GM21529 (cell line): ENCODE measurements at regions not wholly inside any gene's neighbourhood (a gene's known extent, or its start where the extent isn't known, plus 50 kb on each side); places are given as distances from the start of the nearest gene placed in this dataset.
A peak's percentile ranks its signal among the peaks of the same experiment; 100 is the strongest.
"Not testable (repeated sequence)": the region's sequence is repeated elsewhere in the genome, so short reads cannot be mapped to it uniquely, and the experiment has no call there.

Experiments used
- ATAC-seq: cut with Tn5 transposase; IDR thresholded peaks from one replicate; pipeline ENCODE4 v1.9.1; 2021; ENCODE audit not compliant: unreplicated experiment

DNA sequence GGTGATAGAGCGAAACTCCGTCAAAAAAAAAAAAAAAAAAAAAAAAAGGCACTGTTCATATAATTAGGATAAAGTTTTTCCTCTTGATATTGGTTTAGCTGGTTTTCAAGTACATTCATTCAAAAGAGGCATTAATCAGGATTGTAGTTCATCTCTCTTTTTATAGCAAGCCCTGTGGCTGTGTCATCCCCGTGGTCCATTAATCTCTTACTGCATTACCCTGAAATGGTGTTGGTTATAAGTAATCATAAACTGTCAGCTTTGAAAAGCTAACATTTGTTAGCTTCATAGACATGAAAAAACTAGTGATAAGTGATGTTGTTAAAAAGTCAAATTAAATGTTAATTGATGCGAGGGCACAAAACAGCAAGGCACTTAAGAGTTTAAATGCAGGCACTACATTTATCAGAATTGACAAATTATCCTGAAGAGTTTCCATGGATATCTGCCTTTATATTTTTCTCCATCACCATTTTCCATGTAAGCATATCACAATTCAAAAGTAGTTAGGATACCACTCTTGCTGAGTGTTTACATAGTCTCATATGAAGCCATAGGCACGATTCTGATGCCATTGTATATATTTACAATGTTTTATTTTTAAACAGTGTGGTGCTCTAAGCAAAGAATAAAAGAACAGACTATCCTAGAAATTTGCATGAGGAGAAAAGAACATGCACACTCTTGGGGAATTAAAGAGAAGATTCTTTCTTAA is 193.1 kb downstream of the OTOL1 start:
- no peak for ATAC-seq

GRCh38 chr3:161690299-161690620 is 193.7 kb downstream of the OTOL1 start:
- no peak for ATAC-seq

- no peak for ATAC-seq
Observed at GRCh38 chr3:161691677-161692076, 195.1 kb downstream of the OTOL1 start.

DNA sequence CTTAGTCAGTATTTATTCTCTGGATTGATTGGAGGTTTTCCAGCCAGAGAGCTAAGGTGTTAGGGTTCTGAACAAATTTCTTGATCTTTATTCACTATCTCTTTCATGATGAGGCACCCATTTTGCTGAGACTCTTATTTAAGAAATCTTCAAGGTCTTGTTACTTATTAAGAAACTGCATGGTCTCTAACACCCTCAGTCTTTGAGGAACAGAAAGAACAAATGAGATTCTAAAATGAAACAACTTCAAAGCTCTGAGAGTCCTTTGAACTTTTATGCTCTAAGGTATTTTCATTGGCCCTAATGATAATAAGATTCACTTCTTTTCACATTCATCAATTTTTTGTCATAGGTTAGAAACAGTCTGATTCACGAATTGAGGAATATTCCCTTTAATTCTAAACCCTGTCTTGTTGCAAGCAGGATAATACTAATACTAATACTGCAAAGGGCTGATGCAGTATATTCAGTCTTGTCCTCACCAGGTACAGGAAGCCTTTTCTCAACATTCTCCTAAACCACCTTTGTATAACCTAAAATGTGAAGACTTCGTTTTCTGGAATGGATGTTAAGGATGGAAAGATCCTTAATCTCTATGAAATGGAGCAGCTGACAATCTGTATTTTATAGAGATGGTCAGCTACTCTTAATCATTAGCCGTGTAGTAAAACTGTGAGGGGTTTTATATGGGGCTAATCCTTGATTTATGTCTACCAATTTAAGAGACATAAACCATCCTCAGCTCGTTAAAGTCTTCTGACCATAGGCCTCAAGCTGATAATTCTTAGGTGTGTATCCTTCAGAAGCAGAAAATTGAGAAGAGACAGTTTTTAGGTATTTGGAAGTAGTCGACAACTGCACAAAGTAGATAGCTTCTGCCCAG is 198.3 kb downstream of the OTOL1 start:
- ATAC-seq: no peak

GRCh38 chr3:161695811-161696210 is 199.2 kb downstream of the OTOL1 start:
- no peak for ATAC-seq

DNA sequence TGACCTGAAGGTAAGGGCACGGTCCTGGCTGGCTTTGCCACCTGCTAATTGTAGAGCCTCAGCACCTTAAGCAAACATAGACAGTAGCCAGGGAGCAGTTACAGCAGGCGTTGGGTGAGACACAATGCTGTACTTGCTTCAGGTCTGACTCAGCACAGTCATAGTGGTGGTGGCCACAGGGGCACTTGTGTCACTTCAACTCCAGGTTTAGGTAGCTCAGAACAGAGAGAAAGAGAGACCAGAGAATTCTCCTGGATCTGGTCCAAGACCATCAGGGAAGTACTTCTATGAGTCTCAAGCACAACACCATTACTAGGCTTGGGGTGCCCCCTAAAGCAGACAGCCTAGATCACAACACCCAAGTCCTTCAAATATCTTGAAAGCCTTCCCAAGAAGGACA is 204.4 kb downstream of the OTOL1 start:
- ATAC-seq: no peak

GRCh38 chr3:161707253-161707652 is 210.6 kb downstream of the OTOL1 start:
- ATAC-seq: not testable (repeated sequence)

DNA sequence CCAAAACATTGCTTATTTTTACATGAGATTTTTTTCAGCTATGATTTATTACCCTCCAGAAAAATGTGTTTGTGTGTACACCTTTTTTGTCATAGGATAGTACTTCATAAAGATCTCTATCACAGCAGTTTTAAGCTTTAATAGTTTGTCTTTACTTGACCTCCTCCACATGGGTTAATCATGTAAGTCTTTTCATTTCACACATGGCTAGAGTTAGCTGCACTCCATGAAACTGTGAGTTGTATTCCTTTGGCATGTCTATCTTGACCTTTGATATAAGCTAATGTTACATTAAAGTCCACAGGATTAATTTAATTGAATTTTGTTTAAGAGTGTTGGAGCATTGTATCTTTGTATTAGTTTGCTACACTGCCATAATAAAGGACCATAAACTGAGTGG is 217.1 kb downstream of the OTOL1 start:
- ATAC-seq: no peak

- ATAC-seq: no peak
Observed at GRCh38 chr3:161731968-161732367, 235.4 kb downstream of the OTOL1 start.

DNA sequence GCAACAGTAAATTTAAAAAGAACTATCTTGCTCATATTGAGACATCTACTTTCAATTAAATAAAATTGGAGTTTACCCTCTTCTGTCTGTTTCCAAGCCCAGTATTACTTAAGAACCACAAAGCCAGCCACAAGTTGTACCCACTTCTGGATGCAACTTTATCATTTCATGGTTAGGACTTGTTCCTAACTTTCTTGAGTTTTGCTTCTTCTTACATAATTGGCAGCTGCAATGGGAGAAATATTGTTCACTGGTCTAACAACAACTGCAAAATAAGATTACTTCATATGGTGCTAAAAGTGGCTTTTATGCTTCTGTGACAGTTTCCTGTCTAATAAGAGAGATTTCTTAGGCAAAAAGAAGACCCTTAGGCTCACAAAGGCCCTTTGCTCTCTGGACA is 240.6 kb downstream of the OTOL1 start:
- no peak for ATAC-seq

- no peak for ATAC-seq
Observed at GRCh38 chr3:161740421-161740820, 243.8 kb downstream of the OTOL1 start.

- ATAC-seq: no peak
Observed at GRCh38 chr3:161744366-161744765, 247.8 kb downstream of the OTOL1 start.

DNA sequence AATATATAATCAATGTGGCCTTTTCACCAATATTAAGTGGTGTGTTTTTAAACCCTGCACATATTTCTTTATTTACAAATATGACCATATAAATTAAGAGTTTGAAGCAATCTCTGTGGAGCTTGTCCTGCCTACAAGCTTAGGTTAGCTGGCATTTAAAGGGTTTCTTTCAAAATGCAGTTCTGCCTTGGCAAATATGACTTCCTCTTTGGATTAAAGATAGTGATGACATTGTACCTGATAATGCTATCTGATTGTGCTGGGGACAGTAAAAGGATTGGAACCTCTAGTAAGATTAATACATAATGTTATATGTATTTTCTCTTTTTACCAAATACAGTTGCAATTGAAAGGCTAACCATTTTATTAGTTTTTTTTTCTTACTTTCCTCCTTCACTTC is 249.1 kb downstream of the OTOL1 start:
- ATAC-seq: no peak

DNA sequence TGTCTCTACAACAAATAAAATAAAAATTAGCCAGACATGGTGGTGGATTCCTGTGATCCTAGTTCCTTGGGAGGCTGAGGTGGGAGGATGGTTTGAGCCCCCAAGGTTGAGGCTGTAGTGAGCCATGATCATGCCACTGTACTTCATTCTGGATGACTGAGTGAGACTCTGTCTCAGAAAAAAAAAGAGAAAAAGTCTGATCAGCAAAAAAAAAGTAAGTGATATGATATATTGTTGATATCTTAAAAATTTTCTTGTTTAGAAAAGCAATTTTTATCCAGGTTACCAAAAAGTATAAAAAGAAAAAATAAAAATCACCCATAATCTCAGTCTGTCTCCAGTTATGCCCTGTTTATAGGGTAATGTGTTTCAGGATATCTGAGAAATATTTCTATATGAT is 251.4 kb downstream of the OTOL1 start:
- no peak for ATAC-seq

GRCh38 chr3:161754420-161755053 is 257.9 kb downstream of the OTOL1 start:
- ATAC-seq: no peak

- ATAC-seq: no peak
Observed at GRCh38 chr3:161759444-161759843, 262.8 kb downstream of the OTOL1 start.

GRCh38 chr3:161766331-161766730 is 269.7 kb downstream of the OTOL1 start:
- no peak for ATAC-seq

- ATAC-seq: peak; percentile 88
Observed at GRCh38 chr3:161770484-161771386, 274.1 kb downstream of the OTOL1 start.

- no peak for ATAC-seq
Observed at GRCh38 chr3:161781381-161781780, 284.8 kb downstream of the OTOL1 start.

- ATAC-seq: no peak
Observed at GRCh38 chr3:161793194-161793930, 296.8 kb downstream of the OTOL1 start.
